ENCODE measurements at regions not wholly inside any gene's neighbourhood (a gene's known extent, or its start where the extent isn't known, plus 50 kb on each side); places are given as distances from the start of the nearest gene placed in this dataset.

DNA sequence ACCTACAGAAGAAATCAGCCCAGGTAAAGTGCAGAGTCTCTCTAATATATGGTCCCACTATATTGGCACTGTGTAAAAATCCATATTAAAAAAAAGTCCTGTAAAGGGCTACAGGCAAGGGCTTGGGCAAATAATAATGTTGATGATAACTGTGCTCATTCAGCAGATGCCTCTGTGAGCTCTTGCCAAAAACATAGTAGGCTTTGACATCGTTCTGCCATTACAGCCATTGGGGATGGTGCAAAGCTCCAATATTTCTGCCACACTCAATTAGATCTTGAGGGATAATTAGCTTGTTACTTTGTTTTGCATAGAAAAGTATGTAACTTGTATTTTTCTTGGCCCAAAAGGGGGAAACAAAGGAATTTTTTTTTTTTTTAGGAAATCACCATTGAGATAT is 645.5 kb upstream of the FAM241A start:
- TF ChIP-seq CTCF (conservative IDR thresholded peaks at IDR 0.05; ENCODE audit: low read length), result no peak
- no peak for TF ChIP-seq EZH2phosphoT487 (IDR thresholded peaks at IDR 0.05; ENCODE audit: borderline replicate concordance, low read depth, low read length)

Measured in OCI-LY7 (cell line).